ENCODE measurements at regions not wholly inside any gene's neighbourhood (a gene's known extent, or its start where the extent isn't known, plus 50 kb on each side); places are given as distances from the start of the nearest gene placed in this dataset.

DNA sequence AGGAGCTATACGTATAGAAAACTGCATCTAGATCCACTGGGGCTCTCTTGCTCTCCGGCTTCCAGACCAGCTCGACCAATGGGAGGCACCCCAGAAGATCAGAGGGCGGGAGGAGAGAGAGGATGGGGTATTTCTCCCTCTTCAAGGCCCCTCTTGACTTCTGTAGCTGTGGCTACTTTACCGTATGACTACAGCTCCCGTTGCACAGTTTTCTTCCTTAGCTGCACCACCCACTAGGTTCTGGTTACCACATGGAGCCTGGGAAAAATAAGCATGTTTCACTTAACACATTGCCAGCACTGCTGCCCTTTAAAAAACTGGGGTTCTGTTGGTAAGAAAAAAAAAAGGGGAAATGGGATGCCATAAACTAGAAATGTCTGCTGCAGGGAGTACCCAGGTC is 214.4 kb downstream of the TBX5 start:
- no peak overlapping the region for H2AFZ ChIP-seq (ENCODE audit: low read depth, low read length)
- intact Hi-C loops (cut with micrococcal nuclease), result no loop called here
- H3K9ac ChIP-seq (ENCODE audit: insufficient read depth in 1 of 2, low read depth in 2 of 2, low read length in 2 of 2), result no peak overlapping the region
- no peaks in the 10 kb centered on the region; a peak in 1 of 5 replicates for H3K27me3 ChIP-seq (ENCODE audit: control insufficient read depth in 2 of 2, insufficient read depth in 2 of 2, low read length in 2 of 2)
- FAIRE-seq (no peak), DNase-seq (ENCODE audit: extremely low read depth in 1 of 4, low spot score in 3 of 4) (no peak), ATAC-seq (no peak)
- no peak overlapping the region for H3K4me2 ChIP-seq (ENCODE audit: insufficient read depth, low read length)
- no peaks in the 10 kb centered on the region for H3K9me1 ChIP-seq (ENCODE audit: control insufficient read depth, insufficient read depth, low read length)
- ChIA-PET POLR2A (interaction anchor here (1.2 kb wide), 1 partner anchor 9 kb away, joined by 3 read pairs; no protein-coding TSS in a partner anchor), CTCF (ENCODE audit: low intra/inter-chr PET ratio) (no interaction called here)
- H3K9me3 ChIP-seq (replicated peaks; ENCODE audit: control insufficient read depth, insufficient read depth, low read depth, low read length), result no peaks in the 10 kb centered on the region
- no peaks in the 10 kb centered on the region for H3K79me2 ChIP-seq (ENCODE audit: control insufficient read depth, insufficient read depth, low read length)
- no peak overlapping the region for H3K4me3 ChIP-seq
- TF ChIP-seq ADNP (tag; IDR thresholded peaks at IDR 0.05) (no peak), HEY1 (CRISPR knock-in tag; IDR thresholded peaks at IDR 0.05; ENCODE audit: borderline replicate concordance) (no peak), SAFB (IDR thresholded peaks at IDR 0.05; ENCODE audit: borderline replicate concordance, low read depth, low read length) (no peak)
- no peak overlapping the region for H3K27ac ChIP-seq (ENCODE audit: extremely low read depth, low read depth, low read length)
- no peaks in the 10 kb centered on the region for H4K20me1 ChIP-seq (replicated peaks; ENCODE audit: control insufficient read depth, insufficient read depth, low read length)
- H3K4me1 ChIP-seq (replicated peaks in 1 of 2; ENCODE audit: control insufficient read depth in 2 of 2, insufficient read depth in 2 of 2, low read length in 2 of 2), result no peaks in the 10 kb centered on the region
- in situ Hi-C loops (cut with MboI), result no loop called here
- WGBS (ENCODE audit: insufficient coverage, low coverage, missing lambda C conversion rate), result 1% methylated on average over 6 of the region's 6 CpGs
- no TSS peak for BruUV-seq (replicated peaks)
- no peaks in the 10 kb centered on the region for H3K36me3 ChIP-seq (ENCODE audit: control insufficient read depth, insufficient read depth, low read length)

DNA sequence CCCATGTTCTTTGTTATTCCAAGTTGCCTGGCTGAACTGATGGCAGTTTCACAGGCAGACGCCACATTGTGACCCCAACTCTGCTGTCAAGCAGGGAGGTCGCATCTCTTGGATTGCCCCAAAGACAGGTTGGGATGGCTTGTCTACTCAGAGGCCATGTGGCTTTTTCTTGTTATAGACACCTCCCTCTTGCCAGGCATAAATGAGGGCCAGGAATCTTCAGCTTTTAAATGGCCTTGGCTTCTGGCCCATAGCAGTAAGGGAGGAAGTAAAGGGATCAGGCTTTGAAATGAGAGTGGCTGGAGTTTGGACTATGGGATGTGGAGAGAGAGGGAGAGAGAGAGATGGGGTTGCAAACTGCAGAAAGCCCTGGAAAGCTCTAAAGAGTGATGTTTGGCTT is 215.0 kb downstream of the TBX5 start:
- no TSS peak for BruUV-seq (replicated peaks)
- no peaks in the 10 kb centered on the region for H4K20me1 ChIP-seq (replicated peaks; ENCODE audit: control insufficient read depth, insufficient read depth, low read length)
- in situ Hi-C loops (cut with MboI), result no loop called here
- 0% methylated on average over 2 of the region's 2 CpGs for WGBS (ENCODE audit: insufficient coverage, low coverage, missing lambda C conversion rate)
- no peak overlapping the region for H3K27ac ChIP-seq (ENCODE audit: extremely low read depth, low read depth, low read length)
- H3K79me2 ChIP-seq (ENCODE audit: control insufficient read depth, insufficient read depth, low read length), result no peaks in the 10 kb centered on the region
- intact Hi-C loops (cut with micrococcal nuclease), result no loop called here
- POLR2A ChIA-PET, result interaction anchor here (1.2 kb wide), 1 partner anchor 10 kb away, joined by 3 read pairs; no protein-coding TSS in a partner anchor
- no peaks in the 10 kb centered on the region for H3K9me3 ChIP-seq (replicated peaks; ENCODE audit: control insufficient read depth, insufficient read depth, low read depth, low read length)
- H3K36me3 ChIP-seq (ENCODE audit: control insufficient read depth, insufficient read depth, low read length), result no peaks in the 10 kb centered on the region
- H3K9me1 ChIP-seq (ENCODE audit: control insufficient read depth, insufficient read depth, low read length), result no peaks in the 10 kb centered on the region
- H3K27me3 ChIP-seq (ENCODE audit: control insufficient read depth in 2 of 2, insufficient read depth in 2 of 2, low read length in 2 of 2), result no peaks in the 10 kb centered on the region; a peak in 1 of 5 replicates
- no peaks in the 10 kb centered on the region for H3K4me1 ChIP-seq (replicated peaks in 1 of 2; ENCODE audit: control insufficient read depth in 2 of 2, insufficient read depth in 2 of 2, low read length in 2 of 2)
- FAIRE-seq, result no peak
- no peak overlapping the region for H3K4me3 ChIP-seq
- H2AFZ ChIP-seq (ENCODE audit: low read depth, low read length), result no peak overlapping the region
- no peak overlapping the region for H3K4me2 ChIP-seq (ENCODE audit: insufficient read depth, low read length)
- TF ChIP-seq TRIM28 (IDR thresholded peaks at IDR 0.05), result no peak
- TF ChIP-seq NR4A1 (CRISPR knock-in tag; IDR thresholded peaks at IDR 0.05), result no peak
- TF ChIP-seq NR4A1 (tag; IDR thresholded peaks at IDR 0.05), result no peak
- TF ChIP-seq, protein P1, sequence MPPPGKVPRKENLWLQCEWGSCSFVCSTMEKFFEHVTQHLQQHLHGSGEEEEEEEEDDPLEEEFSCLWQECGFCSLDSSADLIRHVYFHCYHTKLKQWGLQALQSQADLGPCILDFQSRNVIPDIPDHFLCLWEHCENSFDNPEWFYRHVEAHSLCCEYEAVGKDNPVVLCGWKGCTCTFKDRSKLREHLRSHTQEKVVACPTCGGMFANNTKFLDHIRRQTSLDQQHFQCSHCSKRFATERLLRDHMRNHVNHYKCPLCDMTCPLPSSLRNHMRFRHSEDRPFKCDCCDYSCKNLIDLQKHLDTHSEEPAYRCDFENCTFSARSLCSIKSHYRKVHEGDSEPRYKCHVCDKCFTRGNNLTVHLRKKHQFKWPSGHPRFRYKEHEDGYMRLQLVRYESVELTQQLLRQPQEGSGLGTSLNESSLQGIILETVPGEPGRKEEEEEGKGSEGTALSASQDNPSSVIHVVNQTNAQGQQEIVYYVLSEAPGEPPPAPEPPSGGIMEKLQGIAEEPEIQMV (tag; conservative IDR thresholded peaks at IDR 0.05; ENCODE audit: low read depth), result no peak
- TF ChIP-seq, protein P2, sequence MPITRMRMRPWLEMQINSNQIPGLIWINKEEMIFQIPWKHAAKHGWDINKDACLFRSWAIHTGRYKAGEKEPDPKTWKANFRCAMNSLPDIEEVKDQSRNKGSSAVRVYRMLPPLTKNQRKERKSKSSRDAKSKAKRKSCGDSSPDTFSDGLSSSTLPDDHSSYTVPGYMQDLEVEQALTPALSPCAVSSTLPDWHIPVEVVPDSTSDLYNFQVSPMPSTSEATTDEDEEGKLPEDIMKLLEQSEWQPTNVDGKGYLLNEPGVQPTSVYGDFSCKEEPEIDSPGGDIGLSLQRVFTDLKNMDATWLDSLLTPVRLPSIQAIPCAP (CRISPR knock-in tag; IDR thresholded peaks at IDR 0.05; ENCODE audit: borderline replicate concordance), result no peak
- TF ChIP-seq, protein P3, sequence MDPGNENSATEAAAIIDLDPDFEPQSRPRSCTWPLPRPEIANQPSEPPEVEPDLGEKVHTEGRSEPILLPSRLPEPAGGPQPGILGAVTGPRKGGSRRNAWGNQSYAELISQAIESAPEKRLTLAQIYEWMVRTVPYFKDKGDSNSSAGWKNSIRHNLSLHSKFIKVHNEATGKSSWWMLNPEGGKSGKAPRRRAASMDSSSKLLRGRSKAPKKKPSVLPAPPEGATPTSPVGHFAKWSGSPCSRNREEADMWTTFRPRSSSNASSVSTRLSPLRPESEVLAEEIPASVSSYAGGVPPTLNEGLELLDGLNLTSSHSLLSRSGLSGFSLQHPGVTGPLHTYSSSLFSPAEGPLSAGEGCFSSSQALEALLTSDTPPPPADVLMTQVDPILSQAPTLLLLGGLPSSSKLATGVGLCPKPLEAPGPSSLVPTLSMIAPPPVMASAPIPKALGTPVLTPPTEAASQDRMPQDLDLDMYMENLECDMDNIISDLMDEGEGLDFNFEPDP (CRISPR knock-in tag; IDR thresholded peaks at IDR 0.05), result no peak
- TF ChIP-seq, protein P4, sequence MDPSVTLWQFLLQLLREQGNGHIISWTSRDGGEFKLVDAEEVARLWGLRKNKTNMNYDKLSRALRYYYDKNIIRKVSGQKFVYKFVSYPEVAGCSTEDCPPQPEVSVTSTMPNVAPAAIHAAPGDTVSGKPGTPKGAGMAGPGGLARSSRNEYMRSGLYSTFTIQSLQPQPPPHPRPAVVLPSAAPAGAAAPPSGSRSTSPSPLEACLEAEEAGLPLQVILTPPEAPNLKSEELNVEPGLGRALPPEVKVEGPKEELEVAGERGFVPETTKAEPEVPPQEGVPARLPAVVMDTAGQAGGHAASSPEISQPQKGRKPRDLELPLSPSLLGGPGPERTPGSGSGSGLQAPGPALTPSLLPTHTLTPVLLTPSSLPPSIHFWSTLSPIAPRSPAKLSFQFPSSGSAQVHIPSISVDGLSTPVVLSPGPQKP (CRISPR knock-in tag; IDR thresholded peaks at IDR 0.05), result no peak
- TF ChIP-seq ZNF561 (CRISPR knock-in tag; conservative IDR thresholded peaks at IDR 0.05), result no peak
- no peak for TF ChIP-seq MEF2A (IDR thresholded peaks at IDR 0.05; ENCODE audit: control insufficient read depth, low read depth, low read length)
- ATAC-seq, result no peak
- CTCF ChIA-PET (ENCODE audit: low intra/inter-chr PET ratio), result no interaction called here
- no peak overlapping the region for H3K9ac ChIP-seq (ENCODE audit: insufficient read depth in 1 of 2, low read depth in 2 of 2, low read length in 2 of 2)
- no peak for DNase-seq (ENCODE audit: extremely low read depth in 1 of 4, low spot score in 3 of 4)
